GM23338 (cell line): ENCODE measurements at regions not wholly inside any gene's neighbourhood (a gene's known extent, or its start where the extent isn't known, plus 50 kb on each side); places are given as distances from the start of the nearest gene placed in this dataset.

Experiments used
- ATAC-seq: fragments of 200-7000 bp; cut with Tn5 transposase; 3 replicates; pipeline ENCODE4 v1.9.1; 2020
- DNase-seq: peaks from one replicate; pipeline ENCODE4 v3.0.0-alpha.2; 2015; ENCODE audit warnings: low spot score
- H2AFZ ChIP-seq: fragments of 200-600 bp; sonication (generic); 2 replicates; pipeline ENCODE4 v1.8.0; 2016; ENCODE audit warnings: antibody characterized with exemption, mild to moderate bottlenecking, moderate library complexity
- H3F3A ChIP-seq: fragments of 200-600 bp; sonication (generic); replicated peaks from 2 replicates; pipeline ENCODE4 v1.8.0; 2017; ENCODE audit warnings: antibody characterized with exemption, mixed run types, low read depth
- H3K27ac ChIP-seq: fragments of 200-600 bp; sonication (generic); 2 replicates; pipeline ENCODE4 v1.6.1; 2016; ENCODE audit warnings: low read depth
- H3K27me3 ChIP-seq: fragments of 200-600 bp; sonication (generic); 2 replicates; pipeline ENCODE4 v1.8.0; 2016; ENCODE audit warnings: mild to moderate bottlenecking, mixed run types, moderate library complexity; ENCODE audit not compliant: insufficient read depth
- H3K36me3 ChIP-seq: fragments of 200-600 bp; sonication (generic); 2 replicates; pipeline ENCODE4 v1.8.0; 2016; ENCODE audit warnings: mild to moderate bottlenecking; ENCODE audit not compliant: insufficient read depth
- H3K4me1 ChIP-seq: fragments of 200-600 bp; sonication (generic); 2 replicates; pipeline ENCODE4 v1.8.0; 2016; ENCODE audit warnings: mild to moderate bottlenecking, moderate library complexity; ENCODE audit not compliant: insufficient read depth
- H3K4me2 ChIP-seq: fragments of 200-600 bp; sonication (generic); 2 replicates; pipeline ENCODE4 v1.7.1; 2017; ENCODE audit warnings: mixed run types
- H3K4me3 ChIP-seq: fragments of 200-600 bp; sonication (generic); 2 replicates; pipeline ENCODE4 v1.6.1; 2016; ENCODE audit warnings: mixed run types
- H3K79me2 ChIP-seq: fragments of 200-600 bp; sonication (generic); replicated peaks from 2 replicates; pipeline ENCODE4 v1.8.0; 2017; ENCODE audit warnings: mild to moderate bottlenecking; ENCODE audit not compliant: insufficient read depth
- H3K9me2 ChIP-seq: fragments of 200-600 bp; sonication (generic); 2 replicates; pipeline ENCODE4 v1.8.0; 2017; ENCODE audit not compliant: insufficient read depth
- H4K20me1 ChIP-seq: fragments of 200-600 bp; sonication (generic); replicated peaks from 2 replicates; pipeline ENCODE4 v1.8.0; 2017; ENCODE audit warnings: mild to moderate bottlenecking; ENCODE audit not compliant: insufficient read depth
- H3K27ac Mint-ChIP-seq: 2 replicates; pipeline ENCODE4 v1.8.0; 2020; ENCODE audit warnings: inconsistent platforms, mild to moderate bottlenecking, moderate library complexity, mixed read lengths
- H3K27me3 Mint-ChIP-seq: 3 replicates; pipeline ENCODE4 v1.8.0; 2022; ENCODE audit warnings: low read depth, mild to moderate bottlenecking, moderate library complexity, mixed read lengths, inconsistent platforms; ENCODE audit not compliant: insufficient read depth, poor library complexity
- H3K36me3 Mint-ChIP-seq: 3 replicates; pipeline ENCODE4 v1.8.0; 2021; ENCODE audit warnings: low read depth, mild to moderate bottlenecking, inconsistent platforms, moderate library complexity, mixed read lengths
- H3K4me1 Mint-ChIP-seq: 3 replicates; pipeline ENCODE4 v1.8.0; 2020; ENCODE audit warnings: mild to moderate bottlenecking, inconsistent platforms, mixed read lengths
- H3K4me3 Mint-ChIP-seq: 3 replicates; pipeline ENCODE4 v1.8.0; 2021; ENCODE audit warnings: moderate library complexity, mild to moderate bottlenecking, inconsistent platforms, mixed read lengths
- H3K9me3 Mint-ChIP-seq: 3 replicates; pipeline ENCODE4 v1.8.0; 2020; ENCODE audit warnings: moderate library complexity, mild to moderate bottlenecking, inconsistent platforms, mixed read lengths
- CREB1 ChIP-seq: fragments of 250-450 bp; sonication (Bioruptor Pico); IDR thresholded peaks from 2 replicates; pipeline ENCODE4 v1.5.0; 2020; ENCODE audit warnings: low read depth, mild to moderate bottlenecking, moderate library complexity
- CTCF ChIP-seq, 2 experiments: fragments of 200-600 bp in 1 of 2; sonication (generic) in 1 of 2; conservative IDR thresholded peaks; 2 replicates each; pipeline versions ENCODE4 v1.5.1 to v1.6.1; 2016 to 2017; ENCODE audit warnings: antibody characterized with exemption in 2 of 2, low read depth in 2 of 2, mild to moderate bottlenecking in 2 of 2, moderate library complexity in 1 of 2
- ETS1 ChIP-seq: IDR thresholded peaks from 2 replicates; pipeline ENCODE4 v1.6.1; 2016; ENCODE audit warnings: antibody characterized with exemption
- EZH2 ChIP-seq: fragments of 200-600 bp; sonication (generic); IDR thresholded peaks from one replicate; pipeline ENCODE4 v1.8.0; 2017; ENCODE audit warnings: antibody characterized with exemption, mild to moderate bottlenecking, low read depth; ENCODE audit not compliant: unreplicated experiment
- EZH2phosphoT487 ChIP-seq: fragments of 200-600 bp; sonication (generic); IDR thresholded peaks from one replicate; pipeline ENCODE4 v1.8.1; 2018; ENCODE audit warnings: antibody characterized with exemption; ENCODE audit not compliant: unreplicated experiment
- JUNB ChIP-seq: IDR thresholded peaks from one replicate; pipeline ENCODE4 v1.6.1; 2016; ENCODE audit warnings: antibody characterized with exemption; ENCODE audit not compliant: unreplicated experiment
- NANOG ChIP-seq: IDR thresholded peaks from 2 replicates; pipeline ENCODE4 v1.6.1; 2016; ENCODE audit warnings: antibody characterized with exemption, borderline replicate concordance
- POLR2AphosphoS5 ChIP-seq: IDR thresholded peaks from 2 replicates; pipeline ENCODE4 v1.6.1; 2016; ENCODE audit warnings: antibody characterized with exemption, low read depth
- REST ChIP-seq: IDR thresholded peaks from one replicate; pipeline ENCODE4 v1.6.1; 2018; ENCODE audit warnings: antibody characterized with exemption; ENCODE audit not compliant: unreplicated experiment
- STAT1 ChIP-seq: IDR thresholded peaks from one replicate; pipeline ENCODE4 v1.6.1; 2016; ENCODE audit warnings: antibody characterized with exemption; ENCODE audit not compliant: unreplicated experiment
- ZNF114 ChIP-seq: fragments of 250-450 bp; sonication (Bioruptor Pico); IDR thresholded peaks from 2 replicates; pipeline ENCODE4 v1.5.0; 2020; ENCODE audit warnings: mild to moderate bottlenecking, moderate library complexity
- ZNF331 ChIP-seq: fragments of 250-450 bp; sonication (Bioruptor Pico); IDR thresholded peaks from 2 replicates; pipeline ENCODE4 v1.5.0; 2020; ENCODE audit warnings: low read depth, mild to moderate bottlenecking, moderate library complexity
- ZNF462 ChIP-seq: fragments of 250-450 bp; sonication (Bioruptor Pico); IDR thresholded peaks from 2 replicates; pipeline ENCODE4 v1.5.0; 2020; ENCODE audit warnings: mild to moderate bottlenecking, moderate library complexity

- peaks cover 6% of the 10 kb centered on the region for H3K27me3 Mint-ChIP-seq
- H4K20me1 ChIP-seq, result no peaks in the 10 kb centered on the region
- H3K27ac Mint-ChIP-seq, result no peak overlapping the region
- 0 out of 2 replicates have a peak, but pooled peaks cover 5% of the 10 kb centered on the region for H3K9me2 ChIP-seq
- no peaks in the 10 kb centered on the region for H3F3A ChIP-seq
- H3K4me3 ChIP-seq, result no peak overlapping the region
- H3K4me3 Mint-ChIP-seq, result no peak overlapping the region
- H3K4me1 ChIP-seq, result peaks cover 19% of the 10 kb centered on the region
- ATAC-seq, result no peak
- H3K27ac ChIP-seq, result no peak overlapping the region
- H3K27me3 ChIP-seq, result no peaks in the 10 kb centered on the region
- no peaks in the 10 kb centered on the region for H3K9me3 Mint-ChIP-seq
- no peaks in the 10 kb centered on the region for H3K79me2 ChIP-seq
- TF ChIP-seq EZH2phosphoT487, result no peak
- TF ChIP-seq ZNF462 (CRISPR knock-in tag), result no peak
- TF ChIP-seq NANOG, result no peak
- TF ChIP-seq ETS1, result no peak
- TF ChIP-seq EZH2, result no peak
- no peak for TF ChIP-seq CREB1 (CRISPR knock-in tag)
- TF ChIP-seq STAT1, result no peak
- TF ChIP-seq JUNB, result no peak
- TF ChIP-seq ZNF114, result no peak
- TF ChIP-seq ZNF331 (CRISPR knock-in tag), result no peak
- TF ChIP-seq REST, result no peak
- TF ChIP-seq POLR2AphosphoS5, result no peak
- no peak for TF ChIP-seq CTCF (conservative IDR thresholded peaks at IDR 0.05; ENCODE audit: low read depth in 2 of 2)
- H3K36me3 Mint-ChIP-seq, result no peaks in the 10 kb centered on the region
- DNase-seq, result no peak
- H3K36me3 ChIP-seq, result no peaks in the 10 kb centered on the region
- H3K4me2 ChIP-seq, result no peak overlapping the region
- H3K4me1 Mint-ChIP-seq, result peaks cover 16% of the 10 kb centered on the region
- no peak overlapping the region for H2AFZ ChIP-seq
These were observed 88.5 kb upstream of the ANKH start for GRCh38 chr5:14960120-14960462.
